NCI-H1417 (cell line): ENCODE measurements at regions not wholly inside any gene's neighbourhood (a gene's known extent, or its start where the extent isn't known, plus 50 kb on each side); places are given as distances from the start of the nearest gene placed in this dataset.

Source experiments
- DNase-seq, 3 experiments: peaks; one replicate each; lab custom pipeline; 2025; lab: John Stamatoyannopoulos, UW

GRCh38 chr7:18081617-18082016, 54.0 kb upstream of the PRPS1L1 start:
- no peak for DNase-seq

- DNase-seq = no peak
Observed at GRCh38 chr7:18082169-18082568, 54.5 kb upstream of the PRPS1L1 start.

GRCh38 chr7:18086165-18087025, 58.7 kb upstream of the PRPS1L1 start:
- peak; percentile 58 to 85 (median 75) for DNase-seq

GRCh38 chr7:18087026-18087686, 59.5 kb upstream of the PRPS1L1 start:
- DNase-seq = peak in 1 of 3 experiments; percentile 75

- DNase-seq = peak in 2 of 3 experiments; percentile 31 to 59
Observed at GRCh38 chr7:18087687-18088078, 60.0 kb upstream of the PRPS1L1 start.

- DNase-seq = peak in 1 of 3 experiments; percentile 15
Observed at GRCh38 chr7:18096087-18096486, 68.4 kb upstream of the PRPS1L1 start.

- no peak for DNase-seq
Observed at GRCh38 chr7:18102576-18102975, 74.9 kb upstream of the PRPS1L1 start.

GRCh38 chr7:18103436-18104218, 76.0 kb upstream of the PRPS1L1 start:
- no peak for DNase-seq

GRCh38 chr7:18109762-18110161, 82.1 kb upstream of the PRPS1L1 start:
- DNase-seq = no peak

GRCh38 chr7:18116661-18117060, 89.0 kb upstream of the PRPS1L1 start:
- DNase-seq = peak in 1 of 3 experiments; percentile 42

- no peak for DNase-seq
Observed at GRCh38 chr7:18117482-18117881, 89.8 kb upstream of the PRPS1L1 start.

- DNase-seq = peak in 2 of 3 experiments; percentile 17 to 50
Observed at GRCh38 chr7:18119985-18120384, 92.3 kb upstream of the PRPS1L1 start.

GRCh38 chr7:18123508-18124239, 96.0 kb upstream of the PRPS1L1 start:
- no peak for DNase-seq

- DNase-seq = no peak
Observed at GRCh38 chr7:18125476-18125875, 97.8 kb upstream of the PRPS1L1 start.

GRCh38 chr7:18126281-18126680, 98.6 kb upstream of the PRPS1L1 start:
- peak in 2 of 3 experiments; percentile 48 to 95 for DNase-seq

GRCh38 chr7:18128846-18129245, 101.2 kb upstream of the PRPS1L1 start:
- DNase-seq = no peak

GRCh38 chr7:18132811-18133210, 105.2 kb upstream of the PRPS1L1 start:
- DNase-seq = peak in 1 of 3 experiments; percentile 32

GRCh38 chr7:18133921-18134320, 106.3 kb upstream of the PRPS1L1 start:
- DNase-seq = no peak

GRCh38 chr7:18140943-18141342, 113.3 kb upstream of the PRPS1L1 start:
- DNase-seq = peak in 1 of 3 experiments; percentile 51

GRCh38 chr7:18144166-18144565, 116.5 kb upstream of the PRPS1L1 start:
- DNase-seq = no peak

GRCh38 chr7:18145160-18145559, 117.5 kb upstream of the PRPS1L1 start:
- DNase-seq = no peak

GRCh38 chr7:18151422-18151821, 123.8 kb upstream of the PRPS1L1 start:
- peak in 1 of 3 experiments; percentile 27 for DNase-seq
